ENCODE measurements at regions not wholly inside any gene's neighbourhood (a gene's known extent, or its start where the extent isn't known, plus 50 kb on each side); places are given as distances from the start of the nearest gene placed in this dataset.
"Not testable (repeated sequence)": the region's sequence is repeated elsewhere in the genome, so short reads cannot be mapped to it uniquely, and the experiment has no call there.

DNA sequence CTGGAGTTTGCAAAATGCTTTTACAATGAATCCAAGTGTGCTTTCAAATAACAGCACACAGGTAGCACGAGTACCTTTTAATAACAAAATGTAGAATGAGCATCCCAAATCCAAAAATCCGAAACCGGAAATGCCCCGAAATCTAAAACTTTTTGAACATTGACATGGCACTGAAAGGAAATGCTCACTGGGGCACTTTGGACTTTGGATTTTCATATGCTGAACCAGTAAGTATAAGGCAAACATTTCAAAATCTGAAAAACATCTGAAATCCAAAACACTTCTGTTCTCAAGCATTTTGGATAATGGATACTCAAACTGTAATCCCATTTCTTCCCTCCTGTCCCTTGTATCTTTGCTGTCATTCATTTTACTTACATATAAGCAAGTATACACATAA is 50.1 kb downstream of the GCNT4 start:
- no peak for DNase-seq

- no peak for DNase-seq
These were observed 56.4 kb downstream of the GCNT4 start for GRCh38 chr5:74995926-74996325.

- no peak for DNase-seq
These were observed 57.5 kb downstream of the GCNT4 start for GRCh38 chr5:74994826-74995225.

DNA sequence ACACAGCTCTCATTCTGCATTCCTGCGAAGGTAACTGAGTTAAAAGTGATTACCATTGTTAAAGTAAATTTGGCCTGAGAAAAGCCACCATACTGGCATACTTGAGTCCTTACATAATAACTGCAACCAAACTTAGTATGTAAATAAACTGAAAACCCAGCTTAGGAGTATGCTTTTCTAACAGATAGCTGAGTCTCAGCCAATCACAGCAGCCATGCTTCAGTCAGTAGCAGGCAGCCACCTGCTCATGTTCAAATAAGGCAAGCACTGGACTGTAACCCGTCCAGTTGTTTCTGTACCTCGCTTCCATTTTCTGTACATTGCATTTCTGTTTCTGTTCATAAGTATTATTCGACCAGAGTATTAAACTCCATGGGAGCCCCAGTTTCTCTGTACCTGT is 58.6 kb downstream of the GCNT4 start:
- no peak for DNase-seq

DNA sequence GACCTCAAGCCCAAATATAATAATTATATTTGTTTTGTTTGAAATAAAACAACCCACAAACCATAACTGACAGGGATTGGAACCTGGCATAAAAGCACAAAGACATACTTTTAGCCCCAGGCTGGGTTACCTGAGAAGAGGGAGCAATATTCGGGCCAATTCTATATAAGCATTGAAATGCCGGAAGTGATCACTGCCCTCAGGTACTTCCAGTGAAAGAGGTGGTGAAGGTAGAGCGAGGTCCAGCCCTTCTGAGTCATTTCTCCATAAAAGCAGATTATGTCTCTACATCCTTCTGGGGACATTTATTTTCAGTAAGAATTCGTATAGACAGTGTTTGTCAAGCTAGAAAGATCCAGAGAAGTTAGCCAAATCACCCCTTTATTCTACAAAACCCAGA is 59.6 kb downstream of the GCNT4 start:
- DNase-seq = no peak

- no peak for DNase-seq
These were observed 60.8 kb downstream of the GCNT4 start for GRCh38 chr5:74991522-74991921.

- DNase-seq = no peak
These were observed 62.2 kb downstream of the GCNT4 start for GRCh38 chr5:74990194-74990593.

- DNase-seq = no peak
These were observed 63.9 kb downstream of the GCNT4 start for GRCh38 chr5:74988273-74988983.

GRCh38 chr5:74978345-74978744 is 74.0 kb downstream of the GCNT4 start:
- DNase-seq = no peak

DNA sequence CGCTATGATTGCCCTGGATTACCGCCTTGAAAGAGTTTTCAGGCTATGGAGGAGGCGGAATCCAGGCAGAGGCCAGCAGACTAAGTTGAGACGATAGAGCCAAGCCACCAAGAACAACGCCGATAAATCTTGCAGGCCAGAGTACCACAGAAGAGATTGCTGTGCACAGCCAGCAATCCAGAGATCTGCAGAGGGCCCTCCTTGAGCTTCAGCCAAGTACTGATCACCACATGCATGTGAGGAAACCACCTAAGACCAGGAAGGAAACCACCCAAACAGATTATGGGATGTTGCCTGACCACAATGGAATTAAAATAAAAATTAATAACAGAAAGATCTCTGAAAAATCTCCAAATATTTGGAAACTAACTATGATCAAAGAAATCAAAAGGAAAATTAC is 74.9 kb downstream of the GCNT4 start:
- no peak for DNase-seq

DNA sequence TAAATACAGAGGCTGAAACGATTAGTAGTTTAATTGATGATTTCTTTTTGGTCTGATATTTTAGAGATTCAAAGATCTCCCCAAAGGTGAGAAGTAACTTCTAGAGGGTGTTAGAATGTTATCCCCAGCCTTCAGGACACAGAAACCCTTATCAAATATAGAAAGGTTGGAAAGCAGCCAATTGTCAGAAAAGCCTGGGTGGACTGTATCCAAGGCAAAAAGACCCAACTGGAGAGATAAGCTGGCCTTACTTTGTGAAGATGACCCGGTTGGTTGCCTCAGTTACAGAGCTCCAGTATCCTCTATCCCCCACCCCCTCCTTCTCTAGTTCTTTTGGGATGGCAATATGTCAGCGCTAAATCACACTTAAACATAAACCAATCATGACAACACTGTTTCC is 75.7 kb downstream of the GCNT4 start:
- DNase-seq = no peak

- no peak for DNase-seq
These were observed 76.8 kb downstream of the GCNT4 start for GRCh38 chr5:74975582-74975981.

DNA sequence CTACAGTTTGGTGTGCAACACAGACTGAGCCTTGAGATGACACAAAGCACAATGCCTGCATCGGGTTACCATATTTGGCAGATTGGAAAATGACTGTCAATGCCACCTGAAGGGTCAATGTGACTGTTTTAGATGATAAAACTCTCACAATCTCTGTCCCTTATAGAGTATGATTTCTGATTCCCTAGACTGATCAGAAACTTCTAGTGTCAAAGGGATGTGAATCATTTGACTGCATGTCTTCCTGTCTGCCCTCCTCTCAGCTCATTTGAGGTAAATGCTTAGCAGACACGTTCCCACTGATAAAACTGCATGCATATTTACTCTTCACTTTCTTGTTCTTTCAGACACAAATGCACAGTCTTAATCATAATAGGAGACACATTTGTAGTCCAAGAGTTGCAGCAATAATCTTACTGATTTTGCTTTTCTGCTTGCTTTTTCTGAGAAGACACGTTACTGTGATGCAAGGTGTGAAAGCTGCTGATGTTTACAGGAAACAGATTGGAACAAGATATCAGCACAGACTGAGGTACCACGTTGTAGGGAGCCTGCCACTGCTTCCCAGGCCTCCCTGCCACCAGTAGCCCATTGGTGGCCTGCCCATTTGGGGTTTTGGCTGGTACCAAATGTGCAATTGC is 77.8 kb downstream of the GCNT4 start:
- no peak for DNase-seq

GRCh38 chr5:74973694-74974093 is 78.7 kb downstream of the GCNT4 start:
- DNase-seq = no peak

GRCh38 chr5:74971947-74972460 is 80.4 kb downstream of the GCNT4 start:
- DNase-seq = no peak

- DNase-seq = not testable (repeated sequence)
These were observed 81.5 kb downstream of the GCNT4 start for GRCh38 chr5:74970891-74971290.

DNA sequence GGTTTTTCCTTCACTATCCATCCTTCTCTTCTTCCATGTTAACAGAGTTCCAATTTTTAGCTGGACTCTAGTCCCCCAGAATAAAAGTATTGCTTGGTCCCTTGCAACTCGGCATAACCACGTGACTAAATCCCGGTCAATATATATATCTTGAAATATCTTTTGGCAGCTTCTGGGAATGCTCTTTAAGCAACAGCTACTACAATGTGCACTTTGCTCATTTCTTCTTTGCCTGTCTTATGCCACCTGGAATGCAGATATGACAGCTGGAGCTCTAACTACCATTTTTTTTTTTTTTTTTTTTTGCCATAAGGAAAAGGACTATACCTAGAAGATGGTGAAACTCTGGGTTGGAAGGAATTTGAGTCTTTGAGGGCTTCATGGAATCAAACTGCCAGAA is 82.6 kb downstream of the GCNT4 start:
- DNase-seq = no peak

DNA sequence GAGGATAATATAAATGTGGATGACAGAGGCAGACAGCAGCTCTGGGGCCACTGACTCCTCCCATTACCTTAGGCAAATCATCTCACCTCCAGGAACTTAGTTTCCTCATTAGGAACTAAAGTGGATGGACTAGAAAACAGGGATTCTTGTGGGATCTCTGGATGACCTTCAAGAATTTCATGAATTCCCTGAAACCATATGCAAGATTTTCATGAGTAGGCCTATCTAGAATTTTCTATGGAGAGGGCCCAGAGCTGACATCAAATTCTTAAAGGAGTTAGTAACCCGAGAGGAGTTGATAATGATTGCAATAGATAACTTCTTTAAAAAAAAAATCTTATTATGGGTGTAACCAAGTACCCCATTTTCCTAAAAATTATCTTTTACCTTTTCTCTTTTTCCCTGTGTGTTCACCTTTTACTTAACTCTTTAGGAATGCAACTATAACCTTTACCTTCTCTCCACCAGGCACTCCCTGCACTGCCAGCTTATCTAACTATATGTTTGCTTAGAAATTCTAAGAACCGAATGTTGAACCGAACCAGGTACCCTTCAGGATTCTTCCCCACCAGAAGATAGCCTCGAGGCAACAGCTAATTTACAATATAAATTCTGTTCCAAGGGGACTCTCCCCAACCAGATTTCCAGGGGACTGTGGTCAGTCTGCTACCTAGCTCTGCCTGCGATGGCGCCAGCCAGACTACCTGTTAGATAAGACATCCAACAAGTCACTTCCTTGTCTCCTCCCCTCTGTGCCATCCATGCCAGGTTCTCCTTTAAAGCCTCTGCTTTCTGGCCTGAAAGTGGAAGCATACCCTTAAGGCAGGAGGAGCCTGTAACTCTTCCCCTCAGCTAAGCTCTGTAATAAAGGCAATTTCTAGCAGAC is 86.0 kb downstream of the GCNT4 start:
- DNase-seq = no peak

GRCh38 chr5:74963407-74963806 is 89.0 kb downstream of the GCNT4 start:
- no peak for DNase-seq

GRCh38 chr5:74957906-74958305 is 91.7 kb upstream of the FAM169A start:
- no peak for DNase-seq

- no peak for DNase-seq
These were observed 91.0 kb upstream of the FAM169A start for GRCh38 chr5:74957029-74957784.

DNA sequence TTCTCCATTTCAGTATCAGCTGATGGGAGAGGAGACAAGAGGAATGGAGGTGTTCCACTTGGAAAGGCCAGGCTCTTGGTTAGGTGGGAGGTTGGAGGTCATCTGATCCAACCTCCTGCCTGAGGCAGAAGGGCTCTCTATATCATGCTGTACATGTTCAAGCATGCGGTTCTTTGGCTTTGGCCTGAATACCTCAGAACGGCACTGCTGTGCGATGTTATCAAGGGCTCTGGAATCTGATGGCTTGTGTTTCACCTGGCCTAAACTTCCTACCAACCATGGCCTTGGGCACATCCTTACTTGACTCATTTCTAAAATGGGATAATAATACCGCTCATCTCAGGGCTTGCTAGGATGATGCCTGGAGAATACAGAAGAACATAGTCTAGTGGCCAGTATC is 90.1 kb upstream of the FAM169A start:
- DNase-seq = no peak

- DNase-seq = no peak
These were observed 88.7 kb upstream of the FAM169A start for GRCh38 chr5:74954919-74955318.
